GM20000 (cell line): ENCODE measurements at regions not wholly inside any gene's neighbourhood (a gene's known extent, or its start where the extent isn't known, plus 50 kb on each side); places are given as distances from the start of the nearest gene placed in this dataset.

Source experiments
- DNase-seq: peaks from one replicate; pipeline ENCODE4 v3.0.0; 2012; ENCODE audit warnings: low spot score
- TF ChIP-seq, protein P1 (sequence below): IDR thresholded peaks from 2 replicates; pipeline ENCODE4 v1.5.1; 2012; ENCODE audit warnings: mild to moderate bottlenecking, control low read depth; ENCODE audit errors: extremely low read depth, missing control alignments

DNA sequence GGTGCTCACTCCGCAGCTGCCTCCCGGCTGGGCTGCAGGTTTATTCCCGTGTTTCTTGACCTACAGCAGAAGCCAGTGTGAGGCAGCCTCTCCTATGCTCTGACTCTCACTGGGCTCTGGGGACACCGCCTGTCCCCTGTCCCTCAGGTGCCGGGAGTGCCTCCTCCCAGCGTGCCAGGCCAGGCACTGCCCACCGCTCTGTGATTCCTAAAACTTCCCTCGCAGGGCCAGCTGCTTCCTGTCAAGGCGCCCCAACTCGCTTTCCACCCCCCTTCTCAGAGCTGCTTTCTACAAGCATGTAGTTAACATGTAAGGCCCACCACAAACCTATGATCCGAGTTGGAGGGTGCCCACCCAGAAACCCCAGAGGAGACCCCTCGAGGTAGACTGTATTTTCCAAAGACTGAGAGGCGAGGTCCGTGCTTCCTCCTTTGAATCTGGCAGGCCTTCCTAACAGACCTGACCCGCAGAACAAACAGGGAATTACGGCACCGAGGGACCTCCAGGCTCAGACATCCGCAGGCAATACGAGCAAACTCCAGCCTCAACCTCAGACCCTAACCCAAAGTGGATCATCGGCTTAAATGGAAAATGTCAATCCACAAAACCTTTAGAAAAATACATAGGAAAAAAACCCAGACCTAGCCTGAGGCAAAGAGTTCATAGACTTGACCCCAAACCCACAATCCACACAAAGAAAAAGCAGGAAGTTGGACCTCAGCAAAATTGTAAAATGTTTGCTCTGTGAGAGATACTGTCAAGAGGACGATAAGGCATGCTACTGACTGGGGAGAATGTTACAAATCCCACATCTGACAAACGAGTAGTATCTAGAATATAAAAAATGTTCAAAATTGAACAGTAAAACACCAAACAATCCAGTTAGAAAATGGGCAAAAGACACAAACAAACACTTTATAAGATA lies 121.3 kb upstream of the IQSEC1 start:
- no peak for DNase-seq
- TF ChIP-seq, protein P1, sequence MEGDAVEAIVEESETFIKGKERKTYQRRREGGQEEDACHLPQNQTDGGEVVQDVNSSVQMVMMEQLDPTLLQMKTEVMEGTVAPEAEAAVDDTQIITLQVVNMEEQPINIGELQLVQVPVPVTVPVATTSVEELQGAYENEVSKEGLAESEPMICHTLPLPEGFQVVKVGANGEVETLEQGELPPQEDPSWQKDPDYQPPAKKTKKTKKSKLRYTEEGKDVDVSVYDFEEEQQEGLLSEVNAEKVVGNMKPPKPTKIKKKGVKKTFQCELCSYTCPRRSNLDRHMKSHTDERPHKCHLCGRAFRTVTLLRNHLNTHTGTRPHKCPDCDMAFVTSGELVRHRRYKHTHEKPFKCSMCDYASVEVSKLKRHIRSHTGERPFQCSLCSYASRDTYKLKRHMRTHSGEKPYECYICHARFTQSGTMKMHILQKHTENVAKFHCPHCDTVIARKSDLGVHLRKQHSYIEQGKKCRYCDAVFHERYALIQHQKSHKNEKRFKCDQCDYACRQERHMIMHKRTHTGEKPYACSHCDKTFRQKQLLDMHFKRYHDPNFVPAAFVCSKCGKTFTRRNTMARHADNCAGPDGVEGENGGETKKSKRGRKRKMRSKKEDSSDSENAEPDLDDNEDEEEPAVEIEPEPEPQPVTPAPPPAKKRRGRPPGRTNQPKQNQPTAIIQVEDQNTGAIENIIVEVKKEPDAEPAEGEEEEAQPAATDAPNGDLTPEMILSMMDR = no peak

DNA sequence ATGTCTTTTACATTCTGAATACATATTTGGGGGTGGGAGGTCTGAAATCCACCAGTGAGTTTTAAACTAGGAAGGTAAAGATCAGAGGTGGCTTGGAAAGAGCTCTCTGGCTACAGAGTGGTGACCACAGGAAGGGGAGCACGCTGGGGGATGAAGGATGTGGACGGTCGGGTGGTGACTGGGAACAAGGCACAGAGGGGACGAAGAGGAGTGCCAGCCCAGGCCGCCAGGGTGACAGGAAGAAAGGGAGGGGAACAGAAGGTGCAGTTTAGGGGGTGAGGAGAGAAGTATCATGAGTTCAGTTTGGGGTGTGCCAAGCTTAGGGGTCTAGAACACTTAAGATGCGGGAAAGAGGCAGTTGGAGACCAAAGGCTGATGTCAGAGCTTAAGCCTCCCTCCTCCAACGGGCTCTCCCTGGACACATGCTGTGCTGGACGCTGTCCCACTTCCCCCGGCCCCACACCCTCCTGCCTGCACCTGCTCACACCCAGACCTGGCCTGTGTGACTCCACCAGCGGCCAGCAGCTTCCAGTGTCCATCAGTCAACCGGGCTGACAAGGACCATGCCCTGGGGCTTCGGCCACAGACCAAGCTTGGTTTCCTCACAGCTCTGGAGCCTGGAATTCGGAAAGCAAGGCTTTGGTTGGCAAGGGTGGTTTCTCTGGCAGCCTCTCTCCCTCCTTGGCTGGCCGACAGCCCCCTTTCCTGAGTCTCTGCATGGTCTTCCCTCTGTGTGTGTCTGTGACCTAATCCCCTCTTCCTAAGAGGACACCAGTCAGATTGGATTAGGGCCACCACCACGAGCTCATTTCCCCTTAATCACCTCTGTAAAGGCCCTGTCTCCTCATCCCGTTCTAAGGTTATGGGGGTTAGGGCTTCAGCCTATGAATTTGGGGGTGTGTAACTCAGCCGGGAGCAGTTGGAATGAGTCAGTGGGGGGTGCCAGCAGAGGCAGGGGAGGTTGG lies 120.4 kb upstream of the IQSEC1 start:
- DNase-seq = no peak
- TF ChIP-seq, protein P1 = no peak

DNA sequence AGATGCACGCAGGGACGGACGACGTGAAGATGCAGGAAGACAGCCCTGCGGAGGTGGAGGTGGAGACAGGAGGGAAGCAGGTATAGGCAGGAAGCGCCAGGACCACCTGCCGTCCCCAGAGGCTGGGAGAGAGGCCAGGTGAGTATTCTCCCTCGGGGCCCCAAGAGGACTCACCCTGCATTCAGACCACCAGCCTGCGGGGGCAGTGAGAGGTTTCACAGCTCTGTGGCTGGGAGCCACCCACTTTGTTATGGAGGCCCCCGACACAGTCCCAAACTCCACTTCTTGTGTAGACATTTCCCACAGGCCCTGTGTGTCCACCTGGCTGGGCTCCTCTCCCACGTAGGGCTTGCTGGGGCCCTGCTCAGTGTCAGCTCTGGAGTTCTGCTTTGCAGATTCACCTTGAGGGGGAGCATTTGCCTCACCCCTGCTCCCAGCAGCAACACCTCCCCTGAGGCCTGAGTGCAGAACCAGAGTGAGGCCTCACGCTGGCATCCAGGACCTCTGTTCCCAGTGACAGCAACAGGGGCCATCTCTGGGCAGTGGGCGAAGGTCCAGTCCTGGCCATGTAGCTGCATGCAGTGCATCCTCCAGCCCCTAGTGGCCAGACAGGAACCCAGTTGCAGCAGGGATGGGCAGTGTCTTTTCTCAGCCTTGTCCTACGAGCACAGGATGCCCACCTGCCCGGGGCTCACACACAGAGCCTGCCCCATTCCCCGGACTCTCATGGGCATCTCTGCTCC lies 119.4 kb upstream of the IQSEC1 start:
- no peak for DNase-seq
- TF ChIP-seq, protein P1 = no peak

DNA sequence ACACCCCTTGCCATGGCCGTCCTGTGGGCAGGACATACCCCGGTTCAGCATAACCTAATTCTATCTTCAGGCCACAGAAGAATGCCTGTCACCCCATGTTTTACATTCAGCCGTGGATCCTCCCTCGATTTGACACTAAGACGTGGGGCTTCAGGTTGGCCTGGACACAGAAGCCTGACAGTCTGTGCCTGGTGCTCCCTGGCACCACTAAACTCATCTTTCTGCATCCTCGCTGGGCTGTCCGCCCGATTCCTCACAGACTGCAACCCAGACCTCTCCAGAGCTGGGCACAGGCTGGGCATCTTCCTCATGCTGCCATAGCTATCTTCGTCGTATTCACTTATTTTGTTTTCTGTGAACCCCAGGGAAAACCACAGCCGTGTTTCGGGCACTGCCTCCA lies 117.8 kb upstream of the IQSEC1 start:
- no peak for DNase-seq
- TF ChIP-seq, protein P1 = no peak

DNA sequence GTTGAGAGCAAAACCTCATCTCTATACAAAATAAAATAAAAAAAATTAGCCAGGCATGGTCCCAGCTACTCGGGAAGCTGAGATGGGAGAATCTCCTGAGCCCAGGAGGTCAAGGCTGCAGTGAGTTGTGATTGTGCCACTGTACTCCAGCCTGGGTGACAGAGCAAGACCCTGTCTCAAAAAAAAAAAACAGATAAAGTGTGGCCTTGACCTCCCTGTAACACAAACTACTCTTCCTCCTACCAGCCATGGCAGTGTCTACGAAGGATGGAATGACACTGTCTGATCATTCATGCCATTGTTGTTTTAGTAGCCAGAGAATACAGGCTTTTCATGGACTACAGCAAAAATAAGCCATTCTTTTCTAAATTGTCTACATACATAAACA lies 117.1 kb upstream of the IQSEC1 start:
- TF ChIP-seq, protein P1 = no peak

DNA sequence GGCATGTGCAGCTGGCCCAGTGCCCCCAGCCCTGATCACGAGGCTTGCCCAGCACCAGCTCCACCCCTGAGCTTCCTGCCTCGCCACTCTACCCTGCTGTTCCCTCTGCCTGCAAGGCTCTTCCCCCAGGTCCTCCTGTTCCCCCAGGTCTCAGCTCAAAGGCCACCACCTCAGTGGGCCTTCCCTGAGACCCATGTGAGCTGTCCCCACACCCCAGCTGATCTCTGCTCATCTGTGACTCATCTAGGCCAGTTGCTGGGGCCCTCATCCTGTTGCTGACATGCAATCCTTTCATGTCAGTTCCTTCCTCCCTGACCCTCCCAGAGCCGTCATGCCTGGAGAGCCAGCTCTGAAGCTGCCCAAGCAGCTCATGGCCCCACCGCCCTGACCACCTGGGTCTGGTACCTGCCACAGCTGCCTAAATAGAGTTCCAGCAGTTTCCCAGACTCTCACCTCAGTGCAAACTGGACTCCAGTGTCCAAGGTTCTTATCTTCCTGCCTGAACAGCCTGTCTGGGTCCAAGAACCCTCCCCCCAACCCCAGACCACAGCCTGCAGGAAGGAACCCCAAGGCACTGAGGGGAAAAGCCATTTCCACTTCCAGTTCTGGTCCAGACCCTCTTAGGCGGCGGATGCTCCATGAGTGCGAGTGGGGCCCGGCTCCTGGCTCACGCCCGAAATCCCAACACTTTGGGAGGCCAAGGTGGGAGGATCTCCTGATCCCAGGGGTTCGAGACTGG lies 116.6 kb upstream of the IQSEC1 start:
- TF ChIP-seq, protein P1 = no peak
- DNase-seq = no peak

More for the DNA sequence above, 117.1 kb upstream of the IQSEC1 start:
- no peak for DNase-seq
